Astrocyte (in vitro differentiated cells and primary cell): ENCODE measurements at regions not wholly inside any gene's neighbourhood (a gene's known extent, or its start where the extent isn't known, plus 50 kb on each side); places are given as distances from the start of the nearest gene placed in this dataset.

Experiments used
- EZH2 ChIP-seq: IDR thresholded peaks from 2 replicates; pipeline ENCODE4 v1.6.1; 2012; ENCODE audit warnings: mild to moderate bottlenecking, low read length, inconsistent platforms; ENCODE audit not compliant: insufficient read depth
- TF ChIP-seq, protein P1 (sequence below): IDR thresholded peaks from 2 replicates; pipeline ENCODE4 v1.5.1; 2011; ENCODE audit warnings: low read depth, mild to moderate bottlenecking, inconsistent platforms, low read length, moderate library complexity; ENCODE audit not compliant: insufficient read depth

DNA sequence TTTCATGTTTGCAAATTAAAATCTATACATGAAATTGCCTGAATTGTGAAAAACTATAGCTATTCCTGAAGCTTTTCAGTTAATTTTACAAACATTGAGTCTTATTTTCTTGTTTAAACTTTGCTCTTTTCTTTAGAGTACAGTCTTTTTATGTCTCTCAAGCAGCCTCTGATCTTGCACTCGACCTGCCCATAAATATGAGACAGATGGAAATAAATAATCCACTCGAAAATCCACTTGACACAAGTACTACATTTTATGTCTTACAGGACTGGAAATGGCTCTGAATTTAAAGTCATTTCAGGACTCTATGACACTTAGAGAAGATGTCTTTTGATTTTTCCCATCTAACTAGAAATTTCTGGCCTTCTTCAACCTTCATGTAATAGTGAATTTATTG lies 283.8 kb downstream of the USP25 start:
- TF ChIP-seq EZH2, result no peak
- TF ChIP-seq, protein P1, sequence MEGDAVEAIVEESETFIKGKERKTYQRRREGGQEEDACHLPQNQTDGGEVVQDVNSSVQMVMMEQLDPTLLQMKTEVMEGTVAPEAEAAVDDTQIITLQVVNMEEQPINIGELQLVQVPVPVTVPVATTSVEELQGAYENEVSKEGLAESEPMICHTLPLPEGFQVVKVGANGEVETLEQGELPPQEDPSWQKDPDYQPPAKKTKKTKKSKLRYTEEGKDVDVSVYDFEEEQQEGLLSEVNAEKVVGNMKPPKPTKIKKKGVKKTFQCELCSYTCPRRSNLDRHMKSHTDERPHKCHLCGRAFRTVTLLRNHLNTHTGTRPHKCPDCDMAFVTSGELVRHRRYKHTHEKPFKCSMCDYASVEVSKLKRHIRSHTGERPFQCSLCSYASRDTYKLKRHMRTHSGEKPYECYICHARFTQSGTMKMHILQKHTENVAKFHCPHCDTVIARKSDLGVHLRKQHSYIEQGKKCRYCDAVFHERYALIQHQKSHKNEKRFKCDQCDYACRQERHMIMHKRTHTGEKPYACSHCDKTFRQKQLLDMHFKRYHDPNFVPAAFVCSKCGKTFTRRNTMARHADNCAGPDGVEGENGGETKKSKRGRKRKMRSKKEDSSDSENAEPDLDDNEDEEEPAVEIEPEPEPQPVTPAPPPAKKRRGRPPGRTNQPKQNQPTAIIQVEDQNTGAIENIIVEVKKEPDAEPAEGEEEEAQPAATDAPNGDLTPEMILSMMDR, result no peak
